ENCODE measurements at regions not wholly inside any gene's neighbourhood (a gene's known extent, or its start where the extent isn't known, plus 50 kb on each side); places are given as distances from the start of the nearest gene placed in this dataset.

GRCh38 chr3:118229196-118229595 is 805.5 kb downstream of the IGSF11 start:
- no peak for TF ChIP-seq MYC (IDR thresholded peaks at IDR 0.05; ENCODE audit: low read depth, low read length)
- no peak for TF ChIP-seq CTCF (IDR thresholded peaks at IDR 0.05; ENCODE audit: low read depth, low read length)
- TF ChIP-seq POLR2A (IDR thresholded peaks at IDR 0.05; ENCODE audit: extremely low read depth, insufficient read length), result no peak
- TF ChIP-seq MAX (IDR thresholded peaks at IDR 0.05; ENCODE audit: low read depth, low read length), result no peak
